ENCODE measurements at regions not wholly inside any gene's neighbourhood (a gene's known extent, or its start where the extent isn't known, plus 50 kb on each side); places are given as distances from the start of the nearest gene placed in this dataset.

DNA sequence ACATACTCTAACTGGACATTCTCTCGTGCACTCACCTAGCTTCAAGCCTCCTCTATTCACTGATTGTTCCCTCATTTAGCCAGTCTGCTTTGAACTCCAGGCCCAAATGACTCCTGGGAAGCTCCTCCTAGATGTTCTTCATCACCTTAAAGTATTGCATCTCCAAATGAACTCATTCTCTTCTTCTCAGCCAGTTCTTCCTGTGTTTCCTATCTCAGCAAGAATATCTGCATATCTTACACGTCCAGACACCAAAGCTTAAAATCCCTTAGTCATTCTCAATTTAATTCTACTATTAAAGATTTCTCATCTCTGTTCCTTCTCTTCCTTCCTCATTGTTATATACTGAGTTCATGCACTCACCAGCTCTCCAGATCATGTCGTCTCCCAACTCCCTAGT is 118.6 kb upstream of the DAB2 start:
- H2AFZ ChIP-seq (ENCODE audit: low read depth, low read length), result no peak overlapping the region
- no peaks in the 10 kb centered on the region for H3K79me2 ChIP-seq (ENCODE audit: low read length)
- no peak overlapping the region for H3K9ac ChIP-seq (ENCODE audit: low read length)

DNA sequence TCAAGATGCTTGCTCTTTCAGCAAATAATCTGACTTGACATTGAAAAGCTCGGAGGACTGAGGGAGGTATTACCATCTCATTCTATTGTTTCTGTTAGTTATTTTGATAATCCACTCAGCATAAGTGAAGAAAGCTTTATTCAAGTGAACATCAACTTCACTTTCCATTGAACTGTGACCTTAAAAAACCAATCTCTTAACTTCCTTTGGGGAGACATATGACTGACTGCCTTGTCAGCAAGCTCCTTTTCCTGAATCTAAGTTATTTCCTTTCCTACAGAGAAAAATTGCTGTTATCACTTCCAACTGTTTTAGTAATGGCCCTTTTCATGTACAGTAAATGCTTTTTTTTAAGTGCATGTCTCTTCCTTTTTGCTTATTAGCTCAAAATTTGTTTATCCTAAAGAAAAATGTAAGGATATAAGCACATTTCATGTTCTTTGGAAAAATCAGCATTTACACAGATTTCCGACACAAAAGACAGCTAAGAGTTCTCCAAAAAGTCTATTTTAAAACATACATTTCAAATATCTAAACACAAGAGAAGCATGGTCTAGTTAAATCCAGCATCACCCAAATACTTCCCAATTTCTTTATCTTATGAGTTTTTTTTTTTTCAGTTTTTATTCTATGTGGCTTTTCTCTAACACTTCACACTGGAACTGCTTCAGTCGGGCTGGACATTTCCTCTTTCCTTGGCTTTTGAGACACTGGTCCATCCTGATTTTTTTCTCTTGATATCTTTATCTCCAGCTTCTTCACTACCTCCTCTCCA is 117.9 kb upstream of the DAB2 start:
- no peaks in the 10 kb centered on the region for H3K9me3 ChIP-seq (ENCODE audit: insufficient read depth, low read length)
- H3K79me2 ChIP-seq (ENCODE audit: low read length), result no peaks in the 10 kb centered on the region
- no peaks in the 10 kb centered on the region for H4K20me1 ChIP-seq (ENCODE audit: insufficient read depth, low read length)
- no peak overlapping the region for H2AFZ ChIP-seq (ENCODE audit: low read depth, low read length)
- H3K4me1 ChIP-seq (ENCODE audit: low read length), result no peaks in the 10 kb centered on the region
- H3K4me2 ChIP-seq (ENCODE audit: low read length), result no peak overlapping the region
- TF ChIP-seq, protein P1, sequence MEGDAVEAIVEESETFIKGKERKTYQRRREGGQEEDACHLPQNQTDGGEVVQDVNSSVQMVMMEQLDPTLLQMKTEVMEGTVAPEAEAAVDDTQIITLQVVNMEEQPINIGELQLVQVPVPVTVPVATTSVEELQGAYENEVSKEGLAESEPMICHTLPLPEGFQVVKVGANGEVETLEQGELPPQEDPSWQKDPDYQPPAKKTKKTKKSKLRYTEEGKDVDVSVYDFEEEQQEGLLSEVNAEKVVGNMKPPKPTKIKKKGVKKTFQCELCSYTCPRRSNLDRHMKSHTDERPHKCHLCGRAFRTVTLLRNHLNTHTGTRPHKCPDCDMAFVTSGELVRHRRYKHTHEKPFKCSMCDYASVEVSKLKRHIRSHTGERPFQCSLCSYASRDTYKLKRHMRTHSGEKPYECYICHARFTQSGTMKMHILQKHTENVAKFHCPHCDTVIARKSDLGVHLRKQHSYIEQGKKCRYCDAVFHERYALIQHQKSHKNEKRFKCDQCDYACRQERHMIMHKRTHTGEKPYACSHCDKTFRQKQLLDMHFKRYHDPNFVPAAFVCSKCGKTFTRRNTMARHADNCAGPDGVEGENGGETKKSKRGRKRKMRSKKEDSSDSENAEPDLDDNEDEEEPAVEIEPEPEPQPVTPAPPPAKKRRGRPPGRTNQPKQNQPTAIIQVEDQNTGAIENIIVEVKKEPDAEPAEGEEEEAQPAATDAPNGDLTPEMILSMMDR (IDR thresholded peaks at IDR 0.05; ENCODE audit: low read depth, low read length), result no peak
- TF ChIP-seq EZH2phosphoT487 (IDR thresholded peaks at IDR 0.05; ENCODE audit: low read depth), result no peak
- H3K27me3 ChIP-seq (ENCODE audit: low read depth, low read length), result peaks cover 2% of the 10 kb centered on the region; the same call in 1 of the 2 replicates
- H3K4me3 ChIP-seq (ENCODE audit: low read length), result no peak overlapping the region
- no peaks in the 10 kb centered on the region for H3K36me3 ChIP-seq (replicated peaks; ENCODE audit: low read depth, low read length)
- no peak overlapping the region for H3K9ac ChIP-seq (ENCODE audit: low read length)
- H3K27ac ChIP-seq (ENCODE audit: low read length), result no peak overlapping the region

More for the DNA sequence above, 118.6 kb upstream of the DAB2 start:
- H3K9me3 ChIP-seq (ENCODE audit: insufficient read depth, low read length), result no peaks in the 10 kb centered on the region
- no peaks in the 10 kb centered on the region for H3K4me1 ChIP-seq (ENCODE audit: low read length)
- TF ChIP-seq, protein P1 (IDR thresholded peaks at IDR 0.05; ENCODE audit: low read depth, low read length), result no peak
- TF ChIP-seq EZH2phosphoT487 (IDR thresholded peaks at IDR 0.05; ENCODE audit: low read depth), result no peak
- H3K27me3 ChIP-seq (ENCODE audit: low read depth, low read length), result no peaks in the 10 kb centered on the region
- no peak overlapping the region for H3K4me2 ChIP-seq (ENCODE audit: low read length)
- H3K27ac ChIP-seq (ENCODE audit: low read length), result no peak overlapping the region
- H4K20me1 ChIP-seq (ENCODE audit: insufficient read depth, low read length), result no peaks in the 10 kb centered on the region
- H3K36me3 ChIP-seq (replicated peaks; ENCODE audit: low read depth, low read length), result no peaks in the 10 kb centered on the region
- H3K4me3 ChIP-seq (ENCODE audit: low read length), result no peak overlapping the region

DNA sequence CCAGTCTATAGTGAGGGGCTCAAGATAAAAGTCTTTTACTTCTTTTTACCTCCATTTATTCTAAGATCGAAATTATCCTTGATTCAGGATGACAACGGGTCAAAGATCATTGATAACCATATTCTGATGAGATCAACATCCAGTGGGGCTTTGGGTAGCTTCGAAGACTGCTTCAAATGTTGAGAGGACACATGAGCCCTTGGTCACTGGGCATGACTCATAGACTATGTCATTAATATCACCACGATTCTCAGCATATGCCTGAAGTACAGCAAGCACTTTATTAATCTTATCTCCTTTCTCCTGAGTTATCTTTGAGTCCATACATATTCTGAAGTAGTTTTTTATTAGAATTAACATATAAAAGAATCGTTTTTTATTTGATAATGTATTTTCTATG is 117.1 kb upstream of the DAB2 start:
- Histone ChIP-seq H4K20me1 (ENCODE audit: insufficient read depth, low read length) (no peaks in the 10 kb centered on the region), H3K9me3 (ENCODE audit: insufficient read depth, low read length) (no peaks in the 10 kb centered on the region), H3K79me2 (ENCODE audit: low read length) (no peaks in the 10 kb centered on the region), H3K27me3 (ENCODE audit: low read depth, low read length) (peaks cover 2% of the 10 kb centered on the region; the same call in 1 of the 2 replicates), H3K9ac (ENCODE audit: low read length) (no peak overlapping the region), H3K4me1 (ENCODE audit: low read length) (no peaks in the 10 kb centered on the region), H2AFZ (ENCODE audit: low read depth, low read length) (no peak overlapping the region), H3K4me2 (ENCODE audit: low read length) (no peak overlapping the region), H3K27ac (ENCODE audit: low read length) (no peak overlapping the region), H3K36me3 (replicated peaks; ENCODE audit: low read depth, low read length) (no peaks in the 10 kb centered on the region), H3K4me3 (ENCODE audit: low read length) (no peak overlapping the region)
- TF ChIP-seq EZH2phosphoT487 (IDR thresholded peaks at IDR 0.05; ENCODE audit: low read depth), result no peak
- TF ChIP-seq, protein P1 (IDR thresholded peaks at IDR 0.05; ENCODE audit: low read depth, low read length), result no peak

DNA sequence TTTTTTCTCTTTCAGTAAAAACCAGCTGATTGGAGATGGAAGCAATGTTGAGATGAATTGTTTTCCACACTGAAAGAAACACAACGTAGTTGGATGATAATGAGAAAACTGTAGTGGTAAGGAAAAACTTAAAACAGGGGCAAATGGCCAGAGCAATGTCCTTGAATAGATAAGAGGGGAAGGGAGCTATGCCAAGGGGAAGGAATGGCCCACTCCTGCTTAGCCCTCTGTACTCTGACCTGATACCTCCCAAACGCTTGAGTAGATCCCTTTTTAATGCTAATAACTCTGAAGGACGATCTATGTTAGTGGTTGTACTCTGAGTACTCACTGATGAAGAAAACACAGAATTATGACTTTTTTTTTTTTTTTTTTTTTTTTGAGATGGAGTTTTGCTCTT is 114.7 kb upstream of the DAB2 start:
- Histone ChIP-seq H3K27me3 (ENCODE audit: low read depth, low read length) (peaks cover 2% of the 10 kb centered on the region; the same call in 1 of the 2 replicates), H3K9ac (ENCODE audit: low read length) (no peak overlapping the region), H3K79me2 (ENCODE audit: low read length) (no peaks in the 10 kb centered on the region), H3K4me1 (ENCODE audit: low read length) (no peaks in the 10 kb centered on the region), H3K27ac (ENCODE audit: low read length) (no peak overlapping the region), H3K9me3 (ENCODE audit: insufficient read depth, low read length) (no peaks in the 10 kb centered on the region), H3K36me3 (replicated peaks; ENCODE audit: low read depth, low read length) (no peaks in the 10 kb centered on the region), H2AFZ (ENCODE audit: low read depth, low read length) (no peak overlapping the region), H4K20me1 (ENCODE audit: insufficient read depth, low read length) (no peaks in the 10 kb centered on the region), H3K4me2 (ENCODE audit: low read length) (no peak overlapping the region), H3K4me3 (ENCODE audit: low read length) (no peak overlapping the region)
- TF ChIP-seq, protein P1 (IDR thresholded peaks at IDR 0.05; ENCODE audit: low read depth, low read length), result no peak
- no peak for TF ChIP-seq EZH2phosphoT487 (IDR thresholded peaks at IDR 0.05; ENCODE audit: low read depth)

All from OCI-LY3 (cell line).